Ovary (tissue), 3 donors: ENCODE measurements at regions not wholly inside any gene's neighbourhood (a gene's known extent, or its start where the extent isn't known, plus 50 kb on each side); places are given as distances from the start of the nearest gene placed in this dataset.
"Not testable (repeated sequence)": the region's sequence is repeated elsewhere in the genome, so short reads cannot be mapped to it uniquely, and the experiment has no call there.

ENCODE experiments used
- CTCF ChIP-seq, 3 donors: fragments of 450-650 bp in 2 of 3; fragments of 200-600 bp in 1 of 3; IDR thresholded peaks; one replicate each; pipeline versions ENCODE4 v1.5.1 to v1.8.0; 2016 to 2022; ENCODE audit warnings: antibody characterized with exemption in 3 of 3, mild to moderate bottlenecking in 1 of 3
- POLR2A ChIP-seq: fragments of 450-650 bp; IDR thresholded peaks from one replicate; pipeline ENCODE4 v1.6.1; 2017; ENCODE audit warnings: antibody characterized with exemption, mild to moderate bottlenecking, moderate library complexity
- donor health status: DM: no; HTN: no; CAD: no.

DNA sequence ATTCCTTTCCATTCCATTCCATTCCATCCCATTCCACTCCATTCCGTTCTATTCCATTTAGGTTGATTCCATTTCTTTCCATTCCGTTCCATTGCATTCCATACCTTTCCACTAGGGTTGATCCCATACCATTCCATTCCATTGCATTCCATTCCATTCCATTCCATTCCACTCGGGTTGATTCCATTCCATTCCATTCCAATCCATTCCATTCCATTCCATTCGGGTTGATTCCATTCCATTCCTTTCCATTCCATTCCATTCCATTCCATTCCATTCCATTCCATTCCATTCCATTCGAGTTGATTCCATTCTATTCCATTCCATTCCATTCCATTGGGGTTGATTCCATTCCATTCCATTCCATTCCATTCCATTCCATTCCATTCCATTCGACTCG is 161.1 kb downstream of the CWH43 start:
- TF ChIP-seq POLR2A; CTCF (IDR thresholded peaks at IDR 0.05): not testable (repeated sequence)
